GM23338 (cell line): ENCODE measurements at regions not wholly inside any gene's neighbourhood (a gene's known extent, or its start where the extent isn't known, plus 50 kb on each side); places are given as distances from the start of the nearest gene placed in this dataset.

Experiments
- ATAC-seq: fragments of 200-7000 bp; cut with Tn5 transposase; 3 replicates; pipeline ENCODE4 v1.9.1; 2020
- DNase-seq: peaks from one replicate; pipeline ENCODE4 v3.0.0-alpha.2; 2015; ENCODE audit warnings: low spot score
- H2AFZ ChIP-seq: fragments of 200-600 bp; sonication (generic); 2 replicates; pipeline ENCODE4 v1.8.0; 2016; ENCODE audit warnings: antibody characterized with exemption, mild to moderate bottlenecking, moderate library complexity
- H3F3A ChIP-seq: fragments of 200-600 bp; sonication (generic); replicated peaks from 2 replicates; pipeline ENCODE4 v1.8.0; 2017; ENCODE audit warnings: antibody characterized with exemption, mixed run types, low read depth
- H3K27ac ChIP-seq: fragments of 200-600 bp; sonication (generic); 2 replicates; pipeline ENCODE4 v1.6.1; 2016; ENCODE audit warnings: low read depth
- H3K27me3 ChIP-seq: fragments of 200-600 bp; sonication (generic); 2 replicates; pipeline ENCODE4 v1.8.0; 2016; ENCODE audit warnings: mild to moderate bottlenecking, mixed run types, moderate library complexity; ENCODE audit not compliant: insufficient read depth
- H3K36me3 ChIP-seq: fragments of 200-600 bp; sonication (generic); 2 replicates; pipeline ENCODE4 v1.8.0; 2016; ENCODE audit warnings: mild to moderate bottlenecking; ENCODE audit not compliant: insufficient read depth
- H3K4me1 ChIP-seq: fragments of 200-600 bp; sonication (generic); 2 replicates; pipeline ENCODE4 v1.8.0; 2016; ENCODE audit warnings: mild to moderate bottlenecking, moderate library complexity; ENCODE audit not compliant: insufficient read depth
- H3K4me2 ChIP-seq: fragments of 200-600 bp; sonication (generic); 2 replicates; pipeline ENCODE4 v1.7.1; 2017; ENCODE audit warnings: mixed run types
- H3K4me3 ChIP-seq: fragments of 200-600 bp; sonication (generic); 2 replicates; pipeline ENCODE4 v1.6.1; 2016; ENCODE audit warnings: mixed run types
- H3K79me2 ChIP-seq: fragments of 200-600 bp; sonication (generic); replicated peaks from 2 replicates; pipeline ENCODE4 v1.8.0; 2017; ENCODE audit warnings: mild to moderate bottlenecking; ENCODE audit not compliant: insufficient read depth
- H3K9me2 ChIP-seq: fragments of 200-600 bp; sonication (generic); 2 replicates; pipeline ENCODE4 v1.8.0; 2017; ENCODE audit not compliant: insufficient read depth
- H4K20me1 ChIP-seq: fragments of 200-600 bp; sonication (generic); replicated peaks from 2 replicates; pipeline ENCODE4 v1.8.0; 2017; ENCODE audit warnings: mild to moderate bottlenecking; ENCODE audit not compliant: insufficient read depth
- H3K27ac Mint-ChIP-seq: 2 replicates; pipeline ENCODE4 v1.8.0; 2020; ENCODE audit warnings: inconsistent platforms, mild to moderate bottlenecking, moderate library complexity, mixed read lengths
- H3K27me3 Mint-ChIP-seq: 3 replicates; pipeline ENCODE4 v1.8.0; 2022; ENCODE audit warnings: low read depth, mild to moderate bottlenecking, moderate library complexity, mixed read lengths, inconsistent platforms; ENCODE audit not compliant: insufficient read depth, poor library complexity
- H3K36me3 Mint-ChIP-seq: 3 replicates; pipeline ENCODE4 v1.8.0; 2021; ENCODE audit warnings: low read depth, mild to moderate bottlenecking, inconsistent platforms, moderate library complexity, mixed read lengths
- H3K4me1 Mint-ChIP-seq: 3 replicates; pipeline ENCODE4 v1.8.0; 2020; ENCODE audit warnings: mild to moderate bottlenecking, inconsistent platforms, mixed read lengths
- H3K4me3 Mint-ChIP-seq: 3 replicates; pipeline ENCODE4 v1.8.0; 2021; ENCODE audit warnings: moderate library complexity, mild to moderate bottlenecking, inconsistent platforms, mixed read lengths
- H3K9me3 Mint-ChIP-seq: 3 replicates; pipeline ENCODE4 v1.8.0; 2020; ENCODE audit warnings: moderate library complexity, mild to moderate bottlenecking, inconsistent platforms, mixed read lengths
- CREB1 ChIP-seq: fragments of 250-450 bp; sonication (Bioruptor Pico); IDR thresholded peaks from 2 replicates; pipeline ENCODE4 v1.5.0; 2020; ENCODE audit warnings: low read depth, mild to moderate bottlenecking, moderate library complexity
- CTCF ChIP-seq, 2 experiments: fragments of 200-600 bp in 1 of 2; sonication (generic) in 1 of 2; conservative IDR thresholded peaks; 2 replicates each; pipeline versions ENCODE4 v1.5.1 to v1.6.1; 2016 to 2017; ENCODE audit warnings: antibody characterized with exemption in 2 of 2, low read depth in 2 of 2, mild to moderate bottlenecking in 2 of 2, moderate library complexity in 1 of 2
- ETS1 ChIP-seq: IDR thresholded peaks from 2 replicates; pipeline ENCODE4 v1.6.1; 2016; ENCODE audit warnings: antibody characterized with exemption
- EZH2 ChIP-seq: fragments of 200-600 bp; sonication (generic); IDR thresholded peaks from one replicate; pipeline ENCODE4 v1.8.0; 2017; ENCODE audit warnings: antibody characterized with exemption, mild to moderate bottlenecking, low read depth; ENCODE audit not compliant: unreplicated experiment
- EZH2phosphoT487 ChIP-seq: fragments of 200-600 bp; sonication (generic); IDR thresholded peaks from one replicate; pipeline ENCODE4 v1.8.1; 2018; ENCODE audit warnings: antibody characterized with exemption; ENCODE audit not compliant: unreplicated experiment
- JUNB ChIP-seq: IDR thresholded peaks from one replicate; pipeline ENCODE4 v1.6.1; 2016; ENCODE audit warnings: antibody characterized with exemption; ENCODE audit not compliant: unreplicated experiment
- NANOG ChIP-seq: IDR thresholded peaks from 2 replicates; pipeline ENCODE4 v1.6.1; 2016; ENCODE audit warnings: antibody characterized with exemption, borderline replicate concordance
- POLR2AphosphoS5 ChIP-seq: IDR thresholded peaks from 2 replicates; pipeline ENCODE4 v1.6.1; 2016; ENCODE audit warnings: antibody characterized with exemption, low read depth
- STAT1 ChIP-seq: IDR thresholded peaks from one replicate; pipeline ENCODE4 v1.6.1; 2016; ENCODE audit warnings: antibody characterized with exemption; ENCODE audit not compliant: unreplicated experiment
- ZNF114 ChIP-seq: fragments of 250-450 bp; sonication (Bioruptor Pico); IDR thresholded peaks from 2 replicates; pipeline ENCODE4 v1.5.0; 2020; ENCODE audit warnings: mild to moderate bottlenecking, moderate library complexity
- ZNF331 ChIP-seq: fragments of 250-450 bp; sonication (Bioruptor Pico); IDR thresholded peaks from 2 replicates; pipeline ENCODE4 v1.5.0; 2020; ENCODE audit warnings: low read depth, mild to moderate bottlenecking, moderate library complexity
- TF ChIP-seq, protein P1 (sequence below): IDR thresholded peaks from one replicate; pipeline ENCODE4 v1.6.1; 2018; ENCODE audit warnings: antibody characterized with exemption; ENCODE audit not compliant: unreplicated experiment
- TF ChIP-seq, protein P2 (sequence below): fragments of 250-450 bp; sonication (Bioruptor Pico); IDR thresholded peaks from 2 replicates; pipeline ENCODE4 v1.5.0; 2020; ENCODE audit warnings: mild to moderate bottlenecking, moderate library complexity

DNA sequence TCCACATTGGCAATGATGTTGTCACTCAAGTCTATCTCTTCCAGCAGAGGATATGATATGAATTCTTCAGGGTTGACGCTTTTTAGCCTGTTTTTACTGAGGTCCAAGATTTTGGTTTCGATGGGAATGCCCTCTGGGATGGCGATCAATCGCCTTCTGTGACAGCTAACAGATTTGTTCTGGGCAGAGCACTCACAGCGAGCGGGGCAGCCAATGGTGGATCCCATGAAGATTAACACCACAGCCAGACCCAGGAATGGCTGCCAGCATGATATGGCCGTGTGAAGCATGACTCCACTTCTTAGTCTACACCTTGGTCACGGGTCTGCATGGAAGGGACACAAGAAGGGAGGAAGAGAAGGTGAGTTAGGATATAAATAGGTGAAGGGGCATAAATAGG, 377.1 kb upstream of the C9orf72 start:
- no peaks in the 10 kb centered on the region for H3K4me1 Mint-ChIP-seq
- no peak overlapping the region for H3K4me2 ChIP-seq
- no peak for TF ChIP-seq POLR2AphosphoS5
- TF ChIP-seq JUNB: no peak
- TF ChIP-seq EZH2phosphoT487: no peak
- no peak for TF ChIP-seq ETS1
- no peak for TF ChIP-seq ZNF114 (CRISPR knock-in tag)
- TF ChIP-seq, protein P1, sequence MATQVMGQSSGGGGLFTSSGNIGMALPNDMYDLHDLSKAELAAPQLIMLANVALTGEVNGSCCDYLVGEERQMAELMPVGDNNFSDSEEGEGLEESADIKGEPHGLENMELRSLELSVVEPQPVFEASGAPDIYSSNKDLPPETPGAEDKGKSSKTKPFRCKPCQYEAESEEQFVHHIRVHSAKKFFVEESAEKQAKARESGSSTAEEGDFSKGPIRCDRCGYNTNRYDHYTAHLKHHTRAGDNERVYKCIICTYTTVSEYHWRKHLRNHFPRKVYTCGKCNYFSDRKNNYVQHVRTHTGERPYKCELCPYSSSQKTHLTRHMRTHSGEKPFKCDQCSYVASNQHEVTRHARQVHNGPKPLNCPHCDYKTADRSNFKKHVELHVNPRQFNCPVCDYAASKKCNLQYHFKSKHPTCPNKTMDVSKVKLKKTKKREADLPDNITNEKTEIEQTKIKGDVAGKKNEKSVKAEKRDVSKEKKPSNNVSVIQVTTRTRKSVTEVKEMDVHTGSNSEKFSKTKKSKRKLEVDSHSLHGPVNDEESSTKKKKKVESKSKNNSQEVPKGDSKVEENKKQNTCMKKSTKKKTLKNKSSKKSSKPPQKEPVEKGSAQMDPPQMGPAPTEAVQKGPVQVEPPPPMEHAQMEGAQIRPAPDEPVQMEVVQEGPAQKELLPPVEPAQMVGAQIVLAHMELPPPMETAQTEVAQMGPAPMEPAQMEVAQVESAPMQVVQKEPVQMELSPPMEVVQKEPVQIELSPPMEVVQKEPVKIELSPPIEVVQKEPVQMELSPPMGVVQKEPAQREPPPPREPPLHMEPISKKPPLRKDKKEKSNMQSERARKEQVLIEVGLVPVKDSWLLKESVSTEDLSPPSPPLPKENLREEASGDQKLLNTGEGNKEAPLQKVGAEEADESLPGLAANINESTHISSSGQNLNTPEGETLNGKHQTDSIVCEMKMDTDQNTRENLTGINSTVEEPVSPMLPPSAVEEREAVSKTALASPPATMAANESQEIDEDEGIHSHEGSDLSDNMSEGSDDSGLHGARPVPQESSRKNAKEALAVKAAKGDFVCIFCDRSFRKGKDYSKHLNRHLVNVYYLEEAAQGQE: no peak
- no peak for TF ChIP-seq ZNF331
- TF ChIP-seq EZH2: no peak
- no peak for TF ChIP-seq STAT1
- TF ChIP-seq, protein P2, sequence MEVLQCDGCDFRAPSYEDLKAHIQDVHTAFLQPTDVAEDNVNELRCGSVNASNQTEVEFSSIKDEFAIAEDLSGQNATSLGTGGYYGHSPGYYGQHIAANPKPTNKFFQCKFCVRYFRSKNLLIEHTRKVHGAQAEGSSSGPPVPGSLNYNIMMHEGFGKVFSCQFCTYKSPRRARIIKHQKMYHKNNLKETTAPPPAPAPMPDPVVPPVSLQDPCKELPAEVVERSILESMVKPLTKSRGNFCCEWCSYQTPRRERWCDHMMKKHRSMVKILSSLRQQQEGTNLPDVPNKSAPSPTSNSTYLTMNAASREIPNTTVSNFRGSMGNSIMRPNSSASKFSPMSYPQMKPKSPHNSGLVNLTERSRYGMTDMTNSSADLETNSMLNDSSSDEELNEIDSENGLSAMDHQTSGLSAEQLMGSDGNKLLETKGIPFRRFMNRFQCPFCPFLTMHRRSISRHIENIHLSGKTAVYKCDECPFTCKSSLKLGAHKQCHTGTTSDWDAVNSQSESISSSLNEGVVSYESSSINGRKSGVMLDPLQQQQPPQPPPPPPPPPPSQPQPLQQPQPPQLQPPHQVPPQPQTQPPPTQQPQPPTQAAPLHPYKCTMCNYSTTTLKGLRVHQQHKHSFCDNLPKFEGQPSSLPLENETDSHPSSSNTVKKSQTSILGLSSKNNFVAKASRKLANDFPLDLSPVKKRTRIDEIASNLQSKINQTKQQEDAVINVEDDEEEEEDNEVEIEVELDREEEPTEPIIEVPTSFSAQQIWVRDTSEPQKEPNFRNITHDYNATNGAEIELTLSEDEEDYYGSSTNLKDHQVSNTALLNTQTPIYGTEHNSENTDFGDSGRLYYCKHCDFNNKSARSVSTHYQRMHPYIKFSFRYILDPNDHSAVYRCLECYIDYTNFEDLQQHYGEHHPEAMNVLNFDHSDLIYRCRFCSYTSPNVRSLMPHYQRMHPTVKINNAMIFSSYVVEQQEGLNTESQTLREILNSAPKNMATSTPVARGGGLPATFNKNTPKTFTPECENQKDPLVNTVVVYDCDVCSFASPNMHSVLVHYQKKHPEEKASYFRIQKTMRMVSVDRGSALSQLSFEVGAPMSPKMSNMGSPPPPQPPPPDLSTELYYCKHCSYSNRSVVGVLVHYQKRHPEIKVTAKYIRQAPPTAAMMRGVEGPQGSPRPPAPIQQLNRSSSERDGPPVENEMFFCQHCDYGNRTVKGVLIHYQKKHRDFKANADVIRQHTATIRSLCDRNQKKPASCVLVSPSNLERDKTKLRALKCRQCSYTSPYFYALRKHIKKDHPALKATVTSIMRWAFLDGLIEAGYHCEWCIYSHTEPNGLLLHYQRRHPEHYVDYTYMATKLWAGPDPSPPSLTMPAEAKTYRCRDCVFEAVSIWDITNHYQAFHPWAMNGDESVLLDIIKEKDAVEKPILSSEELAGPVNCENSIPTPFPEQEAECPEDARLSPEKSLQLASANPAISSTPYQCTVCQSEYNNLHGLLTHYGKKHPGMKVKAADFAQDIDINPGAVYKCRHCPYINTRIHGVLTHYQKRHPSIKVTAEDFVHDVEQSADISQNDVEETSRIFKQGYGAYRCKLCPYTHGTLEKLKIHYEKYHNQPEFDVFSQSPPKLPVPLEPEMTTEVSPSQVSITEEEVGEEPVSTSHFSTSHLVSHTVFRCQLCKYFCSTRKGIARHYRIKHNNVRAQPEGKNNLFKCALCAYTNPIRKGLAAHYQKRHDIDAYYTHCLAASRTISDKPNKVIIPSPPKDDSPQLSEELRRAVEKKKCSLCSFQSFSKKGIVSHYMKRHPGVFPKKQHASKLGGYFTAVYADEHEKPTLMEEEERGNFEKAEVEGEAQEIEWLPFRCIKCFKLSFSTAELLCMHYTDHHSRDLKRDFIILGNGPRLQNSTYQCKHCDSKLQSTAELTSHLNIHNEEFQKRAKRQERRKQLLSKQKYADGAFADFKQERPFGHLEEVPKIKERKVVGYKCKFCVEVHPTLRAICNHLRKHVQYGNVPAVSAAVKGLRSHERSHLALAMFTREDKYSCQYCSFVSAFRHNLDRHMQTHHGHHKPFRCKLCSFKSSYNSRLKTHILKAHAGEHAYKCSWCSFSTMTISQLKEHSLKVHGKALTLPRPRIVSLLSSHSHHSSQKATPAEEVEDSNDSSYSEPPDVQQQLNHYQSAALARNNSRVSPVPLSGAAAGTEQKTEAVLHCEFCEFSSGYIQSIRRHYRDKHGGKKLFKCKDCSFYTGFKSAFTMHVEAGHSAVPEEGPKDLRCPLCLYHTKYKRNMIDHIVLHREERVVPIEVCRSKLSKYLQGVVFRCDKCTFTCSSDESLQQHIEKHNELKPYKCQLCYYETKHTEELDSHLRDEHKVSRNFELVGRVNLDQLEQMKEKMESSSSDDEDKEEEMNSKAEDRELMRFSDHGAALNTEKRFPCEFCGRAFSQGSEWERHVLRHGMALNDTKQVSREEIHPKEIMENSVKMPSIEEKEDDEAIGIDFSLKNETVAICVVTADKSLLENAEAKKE (CRISPR knock-in tag): no peak
- no peak for TF ChIP-seq CTCF (conservative IDR thresholded peaks at IDR 0.05; ENCODE audit: low read depth in 2 of 2)
- no peak for TF ChIP-seq NANOG
- TF ChIP-seq CREB1 (CRISPR knock-in tag): no peak

More for the DNA sequence above, 377.1 kb upstream of the C9orf72 start:
- H3K27me3 Mint-ChIP-seq: peaks cover 2% of the 10 kb centered on the region
- Histone ChIP-seq H3F3A (no peaks in the 10 kb centered on the region), H3K4me1 (no peaks in the 10 kb centered on the region), H3K4me3 (no peak overlapping the region), H2AFZ (no peak overlapping the region), H3K27ac (no peak overlapping the region), H3K9me2 (no peaks in the 10 kb centered on the region), H3K27me3 (no peaks in the 10 kb centered on the region), H3K36me3 (no peaks in the 10 kb centered on the region), H4K20me1 (no peaks in the 10 kb centered on the region), H3K79me2 (no peaks in the 10 kb centered on the region)
- DNase-seq (no peak), ATAC-seq (no peak)
- no peaks in the 10 kb centered on the region; the same call in 2 of the 3 replicates for H3K36me3 Mint-ChIP-seq
- no peaks in the 10 kb centered on the region; the same call in 2 of the 3 replicates for H3K9me3 Mint-ChIP-seq
- no peak overlapping the region for H3K27ac Mint-ChIP-seq
- H3K4me3 Mint-ChIP-seq: no peak overlapping the region
